ENCODE measurements at regions not wholly inside any gene's neighbourhood (a gene's known extent, or its start where the extent isn't known, plus 50 kb on each side); places are given as distances from the start of the nearest gene placed in this dataset.

DNA sequence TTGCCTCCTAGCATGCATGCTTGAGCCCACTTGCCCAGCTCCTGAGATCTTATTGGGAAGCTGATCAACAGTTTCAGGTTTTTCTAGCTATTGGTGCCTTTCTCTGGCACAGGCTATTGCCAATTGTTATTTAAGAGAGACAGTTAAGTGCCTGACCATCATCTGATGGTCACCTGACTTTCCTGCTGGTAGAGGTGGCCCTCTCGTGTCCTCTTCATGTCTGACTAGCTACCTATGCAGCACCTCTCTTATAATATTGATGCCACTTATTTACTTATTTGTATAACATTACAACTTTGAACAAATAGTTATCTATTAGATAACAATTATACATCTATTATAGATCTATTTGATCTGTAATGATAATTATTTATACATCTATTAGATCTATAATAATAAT, 205.9 kb upstream of the SEMA3D start:
- no peaks in the 10 kb centered on the region for H3K36me3 ChIP-seq
- in situ Hi-C loops (cut with MboI; ENCODE audit: low pct_ligation_motif_present in 1 of 4, low pct_unique_long_range_greater_than_20kb in 1 of 4, low sequenced_read_pairs in 3 of 4) (no loop called here), intact Hi-C loops (cut with DNase I; ENCODE audit: low total_unique reads) (no loop called here)
- DNase-seq, result no peak
- H3K27ac ChIP-seq, result no peak overlapping the region
- H3K4me1 ChIP-seq, result no peaks in the 10 kb centered on the region
- TF ChIP-seq, protein P1, sequence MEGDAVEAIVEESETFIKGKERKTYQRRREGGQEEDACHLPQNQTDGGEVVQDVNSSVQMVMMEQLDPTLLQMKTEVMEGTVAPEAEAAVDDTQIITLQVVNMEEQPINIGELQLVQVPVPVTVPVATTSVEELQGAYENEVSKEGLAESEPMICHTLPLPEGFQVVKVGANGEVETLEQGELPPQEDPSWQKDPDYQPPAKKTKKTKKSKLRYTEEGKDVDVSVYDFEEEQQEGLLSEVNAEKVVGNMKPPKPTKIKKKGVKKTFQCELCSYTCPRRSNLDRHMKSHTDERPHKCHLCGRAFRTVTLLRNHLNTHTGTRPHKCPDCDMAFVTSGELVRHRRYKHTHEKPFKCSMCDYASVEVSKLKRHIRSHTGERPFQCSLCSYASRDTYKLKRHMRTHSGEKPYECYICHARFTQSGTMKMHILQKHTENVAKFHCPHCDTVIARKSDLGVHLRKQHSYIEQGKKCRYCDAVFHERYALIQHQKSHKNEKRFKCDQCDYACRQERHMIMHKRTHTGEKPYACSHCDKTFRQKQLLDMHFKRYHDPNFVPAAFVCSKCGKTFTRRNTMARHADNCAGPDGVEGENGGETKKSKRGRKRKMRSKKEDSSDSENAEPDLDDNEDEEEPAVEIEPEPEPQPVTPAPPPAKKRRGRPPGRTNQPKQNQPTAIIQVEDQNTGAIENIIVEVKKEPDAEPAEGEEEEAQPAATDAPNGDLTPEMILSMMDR (IDR thresholded peaks at IDR 0.05), result no peak
- no peak for TF ChIP-seq POLR2A (IDR thresholded peaks at IDR 0.05)
- TF ChIP-seq POLR2AphosphoS5 (IDR thresholded peaks at IDR 0.05), result no peak
- no peak for TF ChIP-seq EP300 (IDR thresholded peaks at IDR 0.05; ENCODE audit: low read depth)
- no peak overlapping the region for H3K4me3 ChIP-seq
- 43 to 52% methylated on average over 1 of the region's 1 CpG for WGBS, 2 donors (ENCODE audit: low coverage in 1 of 2)
- no peaks in the 10 kb centered on the region for H3K9me3 ChIP-seq
- H3K27me3 ChIP-seq, result no peaks in the 10 kb centered on the region

DNA sequence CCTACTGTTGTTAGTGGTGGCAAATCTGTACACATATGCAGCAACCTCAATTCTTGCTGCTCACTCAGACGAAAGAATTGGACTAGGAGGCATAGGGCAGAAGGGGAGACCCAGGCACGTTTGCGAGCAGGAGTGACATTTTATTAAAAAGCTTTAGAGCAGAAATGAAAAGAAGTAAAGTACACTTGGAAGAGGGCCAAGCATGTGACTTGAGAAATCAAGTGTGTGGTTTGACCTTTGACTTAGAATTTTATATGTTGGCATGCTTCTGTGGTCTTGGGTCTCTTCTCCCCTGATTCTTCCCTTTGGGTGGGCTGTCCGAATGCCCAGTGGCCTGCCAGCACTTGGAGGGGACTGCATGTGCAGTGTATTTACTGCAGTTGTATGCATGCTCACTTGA, 205.5 kb upstream of the SEMA3D start:
- no peak for TF ChIP-seq POLR2A (IDR thresholded peaks at IDR 0.05)
- no peaks in the 10 kb centered on the region for H3K36me3 ChIP-seq
- H3K27me3 ChIP-seq, result no peaks in the 10 kb centered on the region
- WGBS, 2 donors (ENCODE audit: low coverage in 1 of 2), result 38 to 60% methylated on average over 1 to 4 of the region's 4 CpGs
- intact Hi-C loops (cut with DNase I; ENCODE audit: low total_unique reads) (no loop called here), in situ Hi-C loops (cut with MboI; ENCODE audit: low pct_ligation_motif_present in 1 of 4, low pct_unique_long_range_greater_than_20kb in 1 of 4, low sequenced_read_pairs in 3 of 4) (no loop called here)
- H3K9me3 ChIP-seq, result no peaks in the 10 kb centered on the region
- no peaks in the 10 kb centered on the region for H3K4me1 ChIP-seq
- H3K27ac ChIP-seq, result no peak overlapping the region
- no peak for DNase-seq
- no peak overlapping the region for H3K4me3 ChIP-seq

DNA sequence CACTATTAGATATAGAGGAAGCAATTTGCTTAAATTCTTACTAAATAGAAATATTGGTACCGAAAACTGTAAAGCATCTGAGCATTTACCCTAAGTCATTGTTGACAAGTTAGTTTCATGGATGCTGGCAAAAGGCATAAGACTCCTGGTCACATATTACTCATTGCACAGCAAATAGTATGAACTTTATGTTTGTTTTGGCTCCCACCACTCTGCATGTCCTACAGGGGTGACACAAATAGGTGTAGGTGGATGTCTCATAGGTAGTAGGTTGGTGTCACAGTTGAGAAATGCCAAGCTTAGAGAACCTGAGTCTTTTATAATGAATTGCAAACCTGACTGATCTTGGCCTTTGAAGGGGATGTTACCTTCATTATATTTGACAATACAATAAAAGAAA, 199.6 kb upstream of the SEMA3D start:
- H3K4me1 ChIP-seq, result no peaks in the 10 kb centered on the region
- in situ Hi-C loops (cut with MboI; ENCODE audit: low pct_ligation_motif_present in 1 of 4, low pct_unique_long_range_greater_than_20kb in 1 of 4, low sequenced_read_pairs in 3 of 4), result no loop called here
- H3K4me3 ChIP-seq, result no peak overlapping the region
- WGBS, 2 donors (ENCODE audit: low coverage in 1 of 2), result 89 to 100% methylated on average over 1 of the region's 1 CpG
- H3K9me3 ChIP-seq, result no peaks in the 10 kb centered on the region
- DNase-seq, result no peak
- H3K27me3 ChIP-seq, result no peaks in the 10 kb centered on the region
- H3K27ac ChIP-seq, result no peak overlapping the region
- no peak for TF ChIP-seq EP300 (IDR thresholded peaks at IDR 0.05; ENCODE audit: low read depth)
- TF ChIP-seq, protein P1 (IDR thresholded peaks at IDR 0.05), result no peak
- no peak for TF ChIP-seq POLR2AphosphoS5 (IDR thresholded peaks at IDR 0.05)
- no peak for TF ChIP-seq POLR2A (IDR thresholded peaks at IDR 0.05)
- intact Hi-C loops (cut with DNase I; ENCODE audit: low total_unique reads), result no loop called here
- no peaks in the 10 kb centered on the region for H3K36me3 ChIP-seq

DNA sequence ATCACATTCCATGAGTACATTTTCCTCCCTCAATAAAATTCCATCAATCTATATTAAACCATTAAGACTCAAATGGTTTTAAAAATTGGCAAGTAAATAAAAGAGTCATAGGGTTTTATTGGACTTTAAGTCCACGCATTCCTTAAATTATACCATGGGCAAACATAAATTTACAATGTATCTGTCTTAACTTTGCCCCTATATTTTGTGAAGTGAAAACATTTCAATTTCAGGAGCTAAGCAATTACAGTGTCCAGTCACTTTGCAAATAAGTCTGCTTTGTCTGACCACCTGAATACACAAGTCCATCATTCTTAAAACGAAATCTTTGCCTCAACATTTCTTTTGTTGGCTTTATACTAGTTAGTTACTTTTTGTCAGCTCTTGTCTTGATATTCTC, 197.5 kb upstream of the SEMA3D start:
- TF ChIP-seq POLR2A (IDR thresholded peaks at IDR 0.05), result no peak
- TF ChIP-seq, protein P1 (IDR thresholded peaks at IDR 0.05), result no peak
- 46 to 58% methylated on average over 2 of the region's 2 CpGs for WGBS, 2 donors (ENCODE audit: low coverage in 1 of 2)
- intact Hi-C loops (cut with DNase I; ENCODE audit: low total_unique reads) (no loop called here), in situ Hi-C loops (cut with MboI; ENCODE audit: low pct_ligation_motif_present in 1 of 4, low pct_unique_long_range_greater_than_20kb in 1 of 4, low sequenced_read_pairs in 3 of 4) (no loop called here)
- Histone ChIP-seq H3K4me3 (no peak overlapping the region), H3K9me3 (no peaks in the 10 kb centered on the region), H3K27me3 (no peaks in the 10 kb centered on the region), H3K36me3 (no peaks in the 10 kb centered on the region), H3K27ac (no peak overlapping the region), H3K4me1 (no peaks in the 10 kb centered on the region)
- DNase-seq, result no peak

DNA sequence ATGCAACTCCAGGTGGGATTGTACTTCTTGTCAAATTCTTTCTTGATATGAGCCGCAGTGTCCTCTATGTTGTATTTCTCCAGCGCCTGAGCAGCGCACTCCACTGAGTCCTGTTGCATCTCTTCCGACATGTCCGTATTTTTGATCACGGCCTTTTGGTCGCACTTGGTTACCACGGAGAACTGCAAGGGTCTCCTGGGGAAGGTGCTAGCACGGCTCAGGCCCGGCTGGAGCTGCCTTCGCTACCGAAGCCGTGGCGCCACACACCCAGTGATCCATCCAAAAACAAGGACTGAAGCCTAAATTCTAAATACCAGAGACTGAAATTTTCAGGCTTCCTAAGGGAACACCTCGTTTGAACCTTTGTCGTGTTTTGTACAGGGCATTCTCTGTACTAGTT, 194.4 kb upstream of the SEMA3D start:
- intact Hi-C loops (cut with DNase I; ENCODE audit: low total_unique reads), result no loop called here
- TF ChIP-seq EP300 (IDR thresholded peaks at IDR 0.05; ENCODE audit: low read depth) (no peak), POLR2AphosphoS5 (IDR thresholded peaks at IDR 0.05) (no peak), POLR2A (IDR thresholded peaks at IDR 0.05) (no peak)
- TF ChIP-seq, protein P1 (IDR thresholded peaks at IDR 0.05), result no peak
- no peaks in the 10 kb centered on the region for H3K9me3 ChIP-seq
- H3K4me1 ChIP-seq, result no peaks in the 10 kb centered on the region
- no peak overlapping the region for H3K4me3 ChIP-seq
- in situ Hi-C loops (cut with MboI; ENCODE audit: low pct_ligation_motif_present in 1 of 4, low pct_unique_long_range_greater_than_20kb in 1 of 4, low sequenced_read_pairs in 3 of 4), result no loop called here
- WGBS, 2 donors (ENCODE audit: low coverage in 1 of 2), result 87 to 92% methylated on average over 12 to 16 of the region's 16 CpGs
- DNase-seq, result no peak
- H3K27ac ChIP-seq, result no peak overlapping the region
- H3K27me3 ChIP-seq, result no peaks in the 10 kb centered on the region
- H3K36me3 ChIP-seq, result no peaks in the 10 kb centered on the region
